Adrenal gland (tissue), 5 donors: ENCODE measurements at regions not wholly inside any gene's neighbourhood (a gene's known extent, or its start where the extent isn't known, plus 50 kb on each side); places are given as distances from the start of the nearest gene placed in this dataset.

Experiments
- CTCF ChIP-seq, 6 experiments: fragments of 450-650 bp in 4 of 6; fragments of 200-600 bp in 2 of 6; sonication (generic) in 1 of 6; IDR thresholded peaks; 1 replicate in 5 of 6; 2 replicates in 1 of 6; pipeline versions ENCODE4 v1.5.1 to v1.8.0; 2016 to 2021; ENCODE audit warnings: antibody characterized with exemption in 6 of 6, mild to moderate bottlenecking in 2 of 6, moderate library complexity in 1 of 6
- POLR2A ChIP-seq, 2 donors: fragments of 450-650 bp; IDR thresholded peaks; one replicate each; pipeline ENCODE4 v1.6.1; 2017; ENCODE audit warnings: antibody characterized with exemption in 2 of 2, mild to moderate bottlenecking in 2 of 2, moderate library complexity in 1 of 2
- donor health status: DM: no; HTN: no; CAD: no.

GRCh38 chr3:19739504-19739903 lies 194.5 kb downstream of the EFHB start:
- TF ChIP-seq CTCF (IDR thresholded peaks at IDR 0.05), result no peak
- TF ChIP-seq POLR2A (IDR thresholded peaks at IDR 0.05), result no peak
